NCI-H510A treated with DMSO at 0.1 percent for 48 hours (cell line): ENCODE measurements at regions not wholly inside any gene's neighbourhood (a gene's known extent, or its start where the extent isn't known, plus 50 kb on each side); places are given as distances from the start of the nearest gene placed in this dataset.

ENCODE experiments used
- DNase-seq: peaks from one replicate; lab custom pipeline; 2025; lab: John Stamatoyannopoulos, UW

GRCh38 chr5:160511280-160511929 lies 89.8 kb downstream of the PTTG1 start:
- no peak for DNase-seq
